Erythroblast (primary cell): ENCODE measurements at regions not wholly inside any gene's neighbourhood (a gene's known extent, or its start where the extent isn't known, plus 50 kb on each side); places are given as distances from the start of the nearest gene placed in this dataset.

Experiments
- GATA1 ChIP-seq: IDR thresholded peaks from 2 replicates; pipeline ENCODE4 v1.6.1; 2011; ENCODE audit warnings: low read depth, mild to moderate bottlenecking, control low read depth, low read length, moderate library complexity
- POLR2A ChIP-seq: IDR thresholded peaks from 2 replicates; pipeline ENCODE4 v1.6.1; 2011; ENCODE audit warnings: mild to moderate bottlenecking, low read length

GRCh38 chr18:73826098-73826497 is 321.5 kb downstream of the FBXO15 start:
- no peak for TF ChIP-seq POLR2A
- no peak for TF ChIP-seq GATA1
